ENCODE measurements at regions not wholly inside any gene's neighbourhood (a gene's known extent, or its start where the extent isn't known, plus 50 kb on each side); places are given as distances from the start of the nearest gene placed in this dataset.

GRCh38 chr5:86228147-86228546 lies 389.6 kb upstream of the COX7C start:
- DNase-seq (ENCODE audit: low spot score) (no peak), ATAC-seq (no peak)
- Mint-ChIP-seq H3K9me3 (peaks cover 5% of the 10 kb centered on the region; the same call in 1 of the 2 replicates), H3K27me3 (ENCODE audit: low read depth) (no peaks in the 10 kb centered on the region), H3K36me3 (no peaks in the 10 kb centered on the region), H3K27ac (no peak overlapping the region), H3K4me3 (no peak overlapping the region), H3K4me1 (no peaks in the 10 kb centered on the region)
- ChIA-PET POLR2A (no interaction called here), CTCF (no interaction called here)
- TF ChIP-seq ZMAT4 (CRISPR knock-in tag; IDR thresholded peaks at IDR 0.05) (no peak), JUN (CRISPR knock-in tag; IDR thresholded peaks at IDR 0.05) (no peak), ZNF425 (CRISPR knock-in tag; conservative IDR thresholded peaks at IDR 0.05) (no peak), ZNF532 (CRISPR knock-in tag; IDR thresholded peaks at IDR 0.05; ENCODE audit: borderline replicate concordance) (no peak), SOX15 (CRISPR knock-in tag; IDR thresholded peaks at IDR 0.05) (no peak)

- Mint-ChIP-seq H3K4me3 (no peak overlapping the region), H3K27me3 (ENCODE audit: low read depth) (no peaks in the 10 kb centered on the region), H3K36me3 (no peaks in the 10 kb centered on the region), H3K9me3 (no peaks in the 10 kb centered on the region), H3K4me1 (no peaks in the 10 kb centered on the region; the same call in 1 of the 2 replicates), H3K27ac (no peak overlapping the region)
- ATAC-seq: no peak
- TF ChIP-seq ZNF425 (CRISPR knock-in tag; conservative IDR thresholded peaks at IDR 0.05) (no peak), ZNF317 (CRISPR knock-in tag; IDR thresholded peaks at IDR 0.05; ENCODE audit: borderline replicate concordance, low read depth) (no peak), NFYB (CRISPR knock-in tag; conservative IDR thresholded peaks at IDR 0.05; ENCODE audit: low read depth) (no peak), NR3C1 (CRISPR knock-in tag; conservative IDR thresholded peaks at IDR 0.05; ENCODE audit: low read depth) (no peak), FOXP1 (CRISPR knock-in tag; IDR thresholded peaks at IDR 0.05; ENCODE audit: borderline replicate concordance) (no peak), MYBL2 (CRISPR knock-in tag; IDR thresholded peaks at IDR 0.05) (no peak), ELF4 (CRISPR knock-in tag; IDR thresholded peaks at IDR 0.05; ENCODE audit: low read depth) (no peak), ZNF263 (CRISPR knock-in tag; IDR thresholded peaks at IDR 0.05; ENCODE audit: low read depth) (no peak), TEAD4 (CRISPR knock-in tag; IDR thresholded peaks at IDR 0.05) (no peak), HMGA2 (CRISPR knock-in tag; IDR thresholded peaks at IDR 0.05) (no peak), EMX1 (CRISPR knock-in tag; IDR thresholded peaks at IDR 0.05) (no peak), SOX15 (CRISPR knock-in tag; IDR thresholded peaks at IDR 0.05) (no peak), ZNF232 (CRISPR knock-in tag; IDR thresholded peaks at IDR 0.05) (no peak), TEAD1 (CRISPR knock-in tag; IDR thresholded peaks at IDR 0.05) (no peak), AFF4 (CRISPR knock-in tag; IDR thresholded peaks at IDR 0.05; ENCODE audit: borderline replicate concordance) (no peak), ZNF138 (CRISPR knock-in tag; conservative IDR thresholded peaks at IDR 0.05) (no peak), ZNF671 (CRISPR knock-in tag; IDR thresholded peaks at IDR 0.05) (no peak), FOXP4 (CRISPR knock-in tag; IDR thresholded peaks at IDR 0.05) (no peak)
- CTCF ChIA-PET: no interaction called here
- no peak for DNase-seq (ENCODE audit: low spot score)
- POLR2A ChIA-PET: no interaction called here
Observed at GRCh38 chr5:86232246-86232645, 385.5 kb upstream of the COX7C start.
